GM12878 (cell line): ENCODE measurements at regions not wholly inside any gene's neighbourhood (a gene's known extent, or its start where the extent isn't known, plus 50 kb on each side); places are given as distances from the start of the nearest gene placed in this dataset.

ENCODE experiments used
- ATAC-seq: fragments of 200-7000 bp; cut with Tn5 transposase; 3 replicates; pipeline ENCODE4 v1.9.1; 2020; ENCODE audit warnings: mild to moderate bottlenecking, moderate library complexity
- BruUV-seq: library from RNA; stranded (reverse); fragments of 400-500 nt; replicated peaks from 2 replicates; lab custom pipeline; 2021; lab: Mats Ljungman, UMichigan
- CTCF ChIA-PET: fragments of 300-600 bp; sonication (Branson Sonifier 250); formaldehyde crosslinking; extraction: SDS; loops from one replicate; lab custom pipeline; 2021; ENCODE audit warnings: inconsistent platforms; lab: Yijun Ruan, JAX
- POLR2A ChIA-PET: fragments of 350-600 bp; formaldehyde crosslinking; extraction: SDS; loops from one replicate; lab custom pipeline; 2021; ENCODE audit warnings: inconsistent platforms; lab: Charles Lee
- RAD21 ChIA-PET: fragments of 300-600 bp; sonication (Branson Sonifier 250); formaldehyde crosslinking; loops from one replicate; lab custom pipeline; 2023; ENCODE audit warnings: antibody characterized with exemption; ENCODE audit not compliant: unreplicated experiment; lab: Charles Lee
- SMC1A ChIA-PET: fragments of 300-600 bp; sonication (Branson Sonifier 250); formaldehyde crosslinking; loops from one replicate; lab custom pipeline; 2023; ENCODE audit not compliant: unreplicated experiment, uncharacterized antibody; lab: Charles Lee
- DNase-seq: peaks from one replicate; pipeline ENCODE4 v3.0.0-alpha.2; 2011; ENCODE audit warnings: low read depth, low spot score
- FAIRE-seq: peaks from 3 replicates; lab custom pipeline; 2011; peaks lifted over from hg19 to GRCh38; lab: Jason Lieb, UNC
- H2AFZ ChIP-seq: 2 replicates; pipeline ENCODE4 v1.6.0; 2011; ENCODE audit warnings: low read depth, low read length, control low read depth; ENCODE audit not compliant: control insufficient read depth
- H3K27ac ChIP-seq: 2 replicates; pipeline ENCODE4 v1.5.1; 2011; ENCODE audit warnings: control low read depth; ENCODE audit not compliant: control insufficient read depth, insufficient read depth
- H3K27me3 ChIP-seq, 2 experiments: replicated peaks in 1 of 2; 2 replicates each; pipeline versions ENCODE4 v1.6.0 to v1.6.1; 2011; ENCODE audit warnings: low read length in 1 of 2; ENCODE audit not compliant: control insufficient read depth in 2 of 2, insufficient read depth in 2 of 2
- H3K36me3 ChIP-seq, 2 experiments: 2 replicates each; pipeline ENCODE4 v1.5.1; 2011; ENCODE audit warnings: low read length in 1 of 2; ENCODE audit not compliant: control insufficient read depth in 2 of 2, insufficient read depth in 2 of 2
- H3K4me1 ChIP-seq: 2 replicates; pipeline ENCODE4 v1.6.1; 2011; ENCODE audit warnings: mild to moderate bottlenecking, low read length, moderate library complexity, mixed read lengths; ENCODE audit not compliant: control insufficient read depth, insufficient read depth
- H3K4me2 ChIP-seq: 2 replicates; pipeline ENCODE4 v1.6.0; 2011; ENCODE audit warnings: control low read depth; ENCODE audit not compliant: control insufficient read depth, insufficient read depth
- H3K4me3 ChIP-seq: fragments of 200-600 bp; sonication (generic); 2 replicates; pipeline ENCODE4 v1.5.1; 2016
- H3K79me2 ChIP-seq: 2 replicates; pipeline ENCODE4 v1.6.0; 2011; ENCODE audit warnings: low read length; ENCODE audit not compliant: control insufficient read depth, insufficient read depth
- H3K9ac ChIP-seq: 2 replicates; pipeline ENCODE4 v1.8.0; 2011; ENCODE audit warnings: low read length, control low read depth, mixed read lengths; ENCODE audit not compliant: control insufficient read depth, insufficient read depth
- H3K9me3 ChIP-seq: replicated peaks from 3 replicates; pipeline ENCODE4 v1.5.1; 2011; ENCODE audit warnings: mild to moderate bottlenecking, low read length; ENCODE audit not compliant: control insufficient read depth, insufficient read depth
- H4K20me1 ChIP-seq: 2 replicates; pipeline ENCODE4 v1.6.0; 2011; ENCODE audit not compliant: control insufficient read depth, insufficient read depth
- BCL11A ChIP-seq: IDR thresholded peaks from 2 replicates; pipeline ENCODE4 v1.6.1; 2011; ENCODE audit warnings: low read depth, low read length
- FOS ChIP-seq: IDR thresholded peaks from 3 replicates; pipeline ENCODE4 v1.6.1; 2011; ENCODE audit warnings: borderline replicate concordance; ENCODE audit not compliant: insufficient read length; ENCODE audit errors: extremely low read depth
- MYB ChIP-seq: fragments of 150-350 bp; IDR thresholded peaks from 2 replicates; pipeline ENCODE4 v1.6.1; 2014; ENCODE audit warnings: mild to moderate bottlenecking, low read depth, low read length, borderline replicate concordance
- NFIC ChIP-seq: IDR thresholded peaks from 2 replicates; pipeline ENCODE4 v1.6.1; 2012; ENCODE audit warnings: low read depth, mild to moderate bottlenecking, inconsistent platforms, low read length, moderate library complexity
- RAD21 ChIP-seq: IDR thresholded peaks from 2 replicates; pipeline ENCODE4 v1.6.1; 2011; ENCODE audit warnings: mild to moderate bottlenecking, low read depth, low read length, moderate library complexity; ENCODE audit not compliant: insufficient read depth
- STAT1 ChIP-seq: fragments of 450-650 bp; conservative IDR thresholded peaks from 2 replicates; pipeline ENCODE4 v1.6.1; 2014; ENCODE audit warnings: antibody characterized with exemption, mild to moderate bottlenecking
- TCF3 ChIP-seq: IDR thresholded peaks from 2 replicates; pipeline ENCODE4 v1.6.1; 2012; ENCODE audit warnings: low read depth, mild to moderate bottlenecking, low read length, borderline replicate concordance; ENCODE audit not compliant: insufficient read depth
- ZNF592 ChIP-seq: fragments of 450-650 bp; IDR thresholded peaks from 2 replicates; pipeline ENCODE4 v1.6.1; 2017; ENCODE audit warnings: mild to moderate bottlenecking, moderate library complexity
- in situ Hi-C: fragments of 300-500 bp; cut with MboI; formaldehyde crosslinking; loops from 9 replicates; pipeline ENCODE4 v1.14.3; 2018; ENCODE audit warnings: mixed read lengths
- intact Hi-C: fragments of 100-400 bp; cut with micrococcal nuclease; formaldehyde crosslinking; loops from one replicate; pipeline ENCODE4 v1.14.2; 2022; ENCODE audit not compliant: unreplicated experiment

GRCh38 chr3:177381070-177381469, 183.8 kb upstream of the TBL1XR1 start:
- Histone ChIP-seq H3K9ac (no peak overlapping the region), H3K27me3 (no peaks in the 10 kb centered on the region), H4K20me1 (no peaks in the 10 kb centered on the region), H2AFZ (no peak overlapping the region), H3K36me3 (no peaks in the 10 kb centered on the region), H3K27ac (no peak overlapping the region), H3K9me3 (peaks cover 5% of the 10 kb centered on the region; the same call in 2 of the 3 replicates), H3K4me3 (no peak overlapping the region), H3K4me1 (peaks cover 18% of the 10 kb centered on the region), H3K79me2 (no peaks in the 10 kb centered on the region), H3K4me2 (no peak overlapping the region)
- POLR2A ChIA-PET = no interaction called here
- no peak for FAIRE-seq
- SMC1A ChIA-PET = no interaction called here
- TF ChIP-seq MYB (no peak), RAD21 (no peak), STAT1 (no peak), TCF3 (no peak), ZNF592 (no peak), BCL11A (no peak), FOS (no peak), NFIC (no peak)
- in situ Hi-C loops (no loop called here), intact Hi-C loops (no loop called here)
- DNase-seq = no peak
- no TSS peak for BruUV-seq
- RAD21 ChIA-PET = no interaction called here
- no peak for ATAC-seq
- CTCF ChIA-PET = no interaction called here
